A549 (cell line): ENCODE measurements at regions not wholly inside any gene's neighbourhood (a gene's known extent, or its start where the extent isn't known, plus 50 kb on each side); places are given as distances from the start of the nearest gene placed in this dataset.

Experiments
- ATAC-seq, 2 experiments: fragments of 200-7000 bp in 1 of 2; fragments of >200 bp in 1 of 2; cut with Nextera tagmentation in 1 of 2; cut with Tn5 transposase in 1 of 2; 3 replicates each; pipeline versions ENCODE4 v1.8.0 to v1.9.1; 2018 to 2020; ENCODE audit warnings: mild to moderate bottlenecking in 1 of 2, moderate library complexity in 1 of 2
- CTCF ChIA-PET: fragments of 300-600 bp; sonication (Branson Sonifier 250); formaldehyde crosslinking; extraction: SDS; loops from one replicate; lab custom pipeline; 2021; ENCODE audit warnings: antibody characterized with exemption, inconsistent platforms; lab: Yijun Ruan, JAX
- POLR2A ChIA-PET: fragments of 350-600 bp; formaldehyde crosslinking; extraction: SDS; loops from one replicate; lab custom pipeline; 2021; ENCODE audit warnings: antibody characterized with exemption, inconsistent platforms; lab: Yijun Ruan, JAX
- DNase-seq, 2 experiments: peaks; one replicate each; pipeline versions ENCODE4 v3.0.0 to v3.0.0-alpha.2; 2011 to 2016; ENCODE audit warnings: low read depth in 1 of 2, low spot score in 1 of 2
- FAIRE-seq: peaks from 2 replicates; lab custom pipeline; 2011; peaks lifted over from hg19 to GRCh38; lab: Jason Lieb, UNC
- H3K27ac ChIP-seq, 2 experiments: fragments of >200 bp; sonication (Bioruptor Twin); formaldehyde crosslinking; 3 replicates each; pipeline ENCODE4 v1.5.1; 2016 to 2017
- H3K4me1 ChIP-seq: fragments of >200 bp; sonication (Bioruptor Twin); formaldehyde crosslinking; 3 replicates; pipeline ENCODE4 v1.6.1; 2016
- H3K4me2 ChIP-seq: fragments of >200 bp; sonication (Bioruptor Twin); formaldehyde crosslinking; 3 replicates; pipeline ENCODE4 v1.6.1; 2016
- H3K4me3 ChIP-seq: fragments of >200 bp; sonication (Bioruptor Twin); formaldehyde crosslinking; 3 replicates; pipeline ENCODE4 v1.5.1; 2016
- H3K9me3 ChIP-seq: fragments of >200 bp; sonication (Bioruptor Twin); formaldehyde crosslinking; 3 replicates; pipeline ENCODE4 v1.6.1; 2016
- CBX8 ChIP-seq: fragments of 200-600 bp; sonication (generic); IDR thresholded peaks from 2 replicates; pipeline ENCODE4 v1.6.1; 2016
- CHD2 ChIP-seq: fragments of 150-350 bp; IDR thresholded peaks from 2 replicates; pipeline ENCODE4 v1.6.1; 2014; ENCODE audit warnings: low read length; ENCODE audit not compliant: partially characterized antibody
- E2F6 ChIP-seq: IDR thresholded peaks from 2 replicates; pipeline ENCODE4 v1.6.1; 2012; ENCODE audit warnings: low read depth, borderline replicate concordance
- EHMT2 ChIP-seq: fragments of 200-600 bp; sonication (generic); IDR thresholded peaks from 2 replicates; pipeline ENCODE4 v1.6.1; 2016; ENCODE audit warnings: antibody characterized with exemption, low read depth, mild to moderate bottlenecking, moderate library complexity
- EP300 ChIP-seq, 2 experiments: fragments of >200 bp; sonication (Bioruptor Twin); formaldehyde crosslinking; IDR thresholded peaks; 2 replicates in 1 of 2; 3 replicates in 1 of 2; pipeline ENCODE4 v1.6.1; 2016 to 2017
- ESRRA ChIP-seq: fragments of 150-350 bp; IDR thresholded peaks from 2 replicates; pipeline ENCODE4 v1.6.1; 2014; ENCODE audit warnings: mild to moderate bottlenecking, low read length, borderline replicate concordance
- FOSB ChIP-seq: fragments of 250-450 bp; sonication (Bioruptor Pico); IDR thresholded peaks from 2 replicates; pipeline ENCODE4 v1.5.0; 2020; ENCODE audit warnings: mild to moderate bottlenecking, moderate library complexity
- FOXS1 ChIP-seq: fragments of 250-450 bp; sonication (Bioruptor Pico); IDR thresholded peaks from 2 replicates; pipeline ENCODE4 v1.5.0; 2020; ENCODE audit warnings: mild to moderate bottlenecking, moderate library complexity
- HDAC2 ChIP-seq: fragments of 200-600 bp; sonication (generic); IDR thresholded peaks from 2 replicates; pipeline ENCODE4 v1.6.1; 2016
- HES2 ChIP-seq: fragments of >200 bp; sonication (Bioruptor Twin); formaldehyde crosslinking; IDR thresholded peaks from 2 replicates; pipeline ENCODE4 v1.6.1; 2016
- JUNB ChIP-seq: fragments of >200 bp; sonication (Bioruptor Twin); formaldehyde crosslinking; IDR thresholded peaks from 2 replicates; pipeline ENCODE4 v1.6.1; 2016
- KDM1A ChIP-seq: fragments of 200-600 bp; sonication (generic); IDR thresholded peaks from 2 replicates; pipeline ENCODE4 v1.6.1; 2016; ENCODE audit warnings: low read depth, mild to moderate bottlenecking
- KDM5A ChIP-seq: fragments of 200-600 bp; sonication (generic); IDR thresholded peaks from 2 replicates; pipeline ENCODE4 v1.6.1; 2016; ENCODE audit warnings: antibody characterized with exemption, mild to moderate bottlenecking
- MAFK ChIP-seq: fragments of 450-650 bp; IDR thresholded peaks from 2 replicates; pipeline ENCODE4 v1.6.1; 2014; ENCODE audit not compliant: partially characterized antibody
- NR3C1 ChIP-seq: fragments of >200 bp; sonication (Bioruptor Twin); formaldehyde crosslinking; IDR thresholded peaks from 3 replicates; pipeline ENCODE4 v1.6.1; 2017
- PBX3 ChIP-seq: IDR thresholded peaks from 2 replicates; pipeline ENCODE4 v1.6.1; 2012
- POLR2A ChIP-seq: IDR thresholded peaks from 2 replicates; pipeline ENCODE4 v1.6.1; 2012; ENCODE audit warnings: mild to moderate bottlenecking, low read length
- RCOR1 ChIP-seq: fragments of 150-350 bp; IDR thresholded peaks from 2 replicates; pipeline ENCODE4 v1.6.1; 2014; ENCODE audit warnings: antibody characterized with exemption, low read length, low read depth
- RFX5 ChIP-seq: fragments of 450-650 bp; IDR thresholded peaks from 2 replicates; pipeline ENCODE4 v1.7.1; 2014; ENCODE audit warnings: antibody characterized with exemption, mild to moderate bottlenecking, moderate library complexity
- TFCP2L1 ChIP-seq: fragments of 250-450 bp; sonication (Bioruptor Pico); IDR thresholded peaks from 2 replicates; pipeline ENCODE4 v1.5.0; 2021; ENCODE audit warnings: mild to moderate bottlenecking
- USF2 ChIP-seq: fragments of 450-650 bp; IDR thresholded peaks from 2 replicates; pipeline ENCODE4 v1.6.1; 2014; ENCODE audit warnings: antibody characterized with exemption
- ZFP36 ChIP-seq: fragments of 450-650 bp; IDR thresholded peaks from 2 replicates; pipeline ENCODE4 v1.6.1; 2014; ENCODE audit warnings: borderline replicate concordance; ENCODE audit not compliant: partially characterized antibody
- WGBS: methylation state at CpG from one replicate; pipeline ENCODE4 v1.1.6; 2017; ENCODE audit errors: missing lambda C conversion rate; 5-methylcytosine and 5-hydroxymethylcytosine counted together
- TF ChIP-seq, protein P1 (sequence below): IDR thresholded peaks from 2 replicates; pipeline ENCODE4 v1.6.1; 2012

- ATAC-seq = no peak
- whole genome bisulfite sequencing = 68% methylated on average over 8 of the region's 8 CpGs
- no peak for DNase-seq
- peaks cover 13% of the 10 kb centered on the region; the same call in 2 of the 3 replicates for H3K4me1 ChIP-seq
- H3K9me3 ChIP-seq = no peaks in the 10 kb centered on the region
- no peak overlapping the region for H3K27ac ChIP-seq
- no peak overlapping the region for H3K4me3 ChIP-seq
- no peak overlapping the region for H3K4me2 ChIP-seq
- FAIRE-seq = no peak
- TF ChIP-seq USF2 (no peak), KDM1A (peak; percentile 46; the same call in 1 of the 2 replicates)
- CTCF ChIA-PET = interaction anchor here (2.1 to 13.2 kb wide), 3 partner anchors 9 to 125 kb away, joined by 7 to 155 read pairs (median 15); no protein-coding TSS in a partner anchor
- POLR2A ChIA-PET = no interaction called here
These were observed 127.6 kb upstream of the CIBAR2 start for GRCh38 chr16:85239871-85240270.

- no peak overlapping the region for H3K4me2 ChIP-seq
- POLR2A ChIA-PET = interaction anchor here (0.5 kb wide), 1 partner anchor 40 kb away, joined by 4 read pairs; no protein-coding TSS in a partner anchor
- WGBS = 69% methylated on average over 16 of the region's 18 CpGs
- H3K4me1 ChIP-seq = no peaks in the 10 kb centered on the region
- TF ChIP-seq CBX8 (no peak), POLR2A (no peak), FOSB (no peak), E2F6 (no peak), EHMT2 (no peak), JUNB (no peak), ZFP36 (peak; percentile 86), CHD2 (no peak)
- DNase-seq (no peak), ATAC-seq (no peak; a peak in 1 of 6 replicates), FAIRE-seq (no peak)
- H3K27ac ChIP-seq = no peak overlapping the region
- no peak overlapping the region for H3K4me3 ChIP-seq
- CTCF ChIA-PET = interaction anchor here (0.8 to 13.2 kb wide), 9 partner anchors 9 to 131 kb away, joined by 3 to 155 read pairs (median 3); no protein-coding TSS in a partner anchor
- no peaks in the 10 kb centered on the region for H3K9me3 ChIP-seq
These were observed 129.0 kb upstream of the CIBAR2 start for GRCh38 chr16:85240982-85241924.

GRCh38 chr16:85242140-85242539 lies 129.9 kb upstream of the CIBAR2 start:
- ATAC-seq (no peak), DNase-seq (no peak), FAIRE-seq (no peak)
- ChIA-PET POLR2A (no interaction called here), CTCF (interaction anchor here (1.1 to 13.2 kb wide), 6 partner anchors 10 to 127 kb away, joined by 3 to 155 read pairs (median 4); no protein-coding TSS in a partner anchor)
- Histone ChIP-seq H3K27ac (no peak overlapping the region), H3K4me3 (no peak overlapping the region), H3K4me1 (no peaks in the 10 kb centered on the region), H3K9me3 (no peaks in the 10 kb centered on the region), H3K4me2 (no peak overlapping the region)
- TF ChIP-seq MAFK (no peak), NR3C1 (no peak), PBX3 (no peak), RFX5 (no peak), ESRRA (no peak), RCOR1 (no peak), EP300 (IDR thresholded peaks at IDR 0.05) (no peak), FOSB (no peak), HES2 (no peak), FOXS1 (no peak), HDAC2 (no peak), TFCP2L1 (CRISPR knock-in tag) (no peak), KDM5A (no peak)
- TF ChIP-seq, protein P1, sequence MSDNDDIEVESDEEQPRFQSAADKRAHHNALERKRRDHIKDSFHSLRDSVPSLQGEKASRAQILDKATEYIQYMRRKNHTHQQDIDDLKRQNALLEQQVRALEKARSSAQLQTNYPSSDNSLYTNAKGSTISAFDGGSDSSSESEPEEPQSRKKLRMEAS = no peak
- 80% methylated on average over 5 of the region's 10 CpGs for WGBS
